ENCODE measurements at regions not wholly inside any gene's neighbourhood (a gene's known extent, or its start where the extent isn't known, plus 50 kb on each side); places are given as distances from the start of the nearest gene placed in this dataset.

DNA sequence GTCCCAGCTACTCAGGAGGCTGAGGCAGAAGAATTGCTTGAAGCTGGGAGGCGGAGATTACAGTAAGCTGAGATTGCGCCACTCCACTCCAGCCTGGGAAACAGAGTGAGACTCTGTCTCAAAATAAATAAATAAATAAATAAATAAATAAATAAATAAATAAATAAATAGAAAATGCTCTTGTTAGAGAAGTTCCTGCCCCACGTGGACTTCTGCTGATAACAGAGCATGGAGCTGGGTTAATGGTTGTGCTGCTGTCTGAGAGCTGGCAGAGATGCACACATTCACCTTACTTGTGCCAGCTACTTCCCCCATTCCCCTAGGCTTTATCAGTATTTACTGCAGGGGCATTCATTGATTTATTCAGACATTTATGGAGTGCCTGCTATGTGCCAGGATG lies 155.2 kb upstream of the KCNG1 start:
- DNase-seq (ENCODE audit: low read depth) = no peak
- H3K4me3 ChIP-seq (ENCODE audit: low read depth, low read length) = no peak overlapping the region
- TF ChIP-seq, protein P1, sequence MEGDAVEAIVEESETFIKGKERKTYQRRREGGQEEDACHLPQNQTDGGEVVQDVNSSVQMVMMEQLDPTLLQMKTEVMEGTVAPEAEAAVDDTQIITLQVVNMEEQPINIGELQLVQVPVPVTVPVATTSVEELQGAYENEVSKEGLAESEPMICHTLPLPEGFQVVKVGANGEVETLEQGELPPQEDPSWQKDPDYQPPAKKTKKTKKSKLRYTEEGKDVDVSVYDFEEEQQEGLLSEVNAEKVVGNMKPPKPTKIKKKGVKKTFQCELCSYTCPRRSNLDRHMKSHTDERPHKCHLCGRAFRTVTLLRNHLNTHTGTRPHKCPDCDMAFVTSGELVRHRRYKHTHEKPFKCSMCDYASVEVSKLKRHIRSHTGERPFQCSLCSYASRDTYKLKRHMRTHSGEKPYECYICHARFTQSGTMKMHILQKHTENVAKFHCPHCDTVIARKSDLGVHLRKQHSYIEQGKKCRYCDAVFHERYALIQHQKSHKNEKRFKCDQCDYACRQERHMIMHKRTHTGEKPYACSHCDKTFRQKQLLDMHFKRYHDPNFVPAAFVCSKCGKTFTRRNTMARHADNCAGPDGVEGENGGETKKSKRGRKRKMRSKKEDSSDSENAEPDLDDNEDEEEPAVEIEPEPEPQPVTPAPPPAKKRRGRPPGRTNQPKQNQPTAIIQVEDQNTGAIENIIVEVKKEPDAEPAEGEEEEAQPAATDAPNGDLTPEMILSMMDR (conservative IDR thresholded peaks at IDR 0.05; ENCODE audit: low read depth, low read length) = no peak

DNA sequence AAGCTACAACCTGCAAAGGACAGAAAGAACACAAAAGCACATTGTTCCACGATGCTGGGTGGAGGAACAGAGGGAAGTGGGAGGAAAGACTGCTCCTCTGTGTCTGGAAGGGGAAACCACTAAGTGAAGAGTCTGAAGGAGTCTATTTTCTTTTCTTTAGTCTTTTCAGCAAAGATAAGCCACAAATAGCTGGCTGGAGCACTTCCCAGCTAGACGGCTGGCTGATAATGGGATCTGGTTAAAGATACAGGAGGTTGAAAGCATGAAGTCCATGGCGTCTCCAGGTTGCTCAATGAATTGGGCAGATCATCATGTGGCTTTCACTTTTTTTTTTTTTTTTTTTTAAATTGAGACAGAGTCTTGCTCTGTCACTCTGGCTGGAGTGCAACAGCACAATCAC lies 154.0 kb upstream of the KCNG1 start:
- no peak overlapping the region for H3K4me3 ChIP-seq (ENCODE audit: low read depth, low read length)
- TF ChIP-seq, protein P1 (conservative IDR thresholded peaks at IDR 0.05; ENCODE audit: low read depth, low read length) = no peak
- DNase-seq (ENCODE audit: low read depth) = no peak

DNA sequence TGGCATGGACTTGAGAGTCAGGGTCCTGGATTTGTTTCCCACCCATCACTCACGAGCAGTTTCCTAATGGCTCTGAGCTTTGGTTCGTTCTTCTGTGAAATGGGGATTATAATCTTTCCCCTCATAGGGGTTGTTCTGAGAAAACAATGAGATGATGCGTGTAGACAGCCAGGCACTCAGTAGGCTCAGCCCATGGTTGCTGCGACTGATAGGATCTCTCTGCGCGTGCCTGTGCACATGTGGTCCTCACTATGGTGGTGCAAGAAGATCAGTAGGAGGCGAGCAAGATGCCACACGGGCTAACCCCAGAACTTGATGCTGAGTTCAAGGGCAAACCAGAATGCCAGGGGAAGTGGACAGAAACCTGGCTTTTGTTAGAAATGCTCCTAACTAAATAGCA lies 153.5 kb upstream of the KCNG1 start:
- DNase-seq (ENCODE audit: low read depth) = no peak
- no peak overlapping the region for H3K4me3 ChIP-seq (ENCODE audit: low read depth, low read length)
- TF ChIP-seq, protein P1 (conservative IDR thresholded peaks at IDR 0.05; ENCODE audit: low read depth, low read length) = no peak

DNA sequence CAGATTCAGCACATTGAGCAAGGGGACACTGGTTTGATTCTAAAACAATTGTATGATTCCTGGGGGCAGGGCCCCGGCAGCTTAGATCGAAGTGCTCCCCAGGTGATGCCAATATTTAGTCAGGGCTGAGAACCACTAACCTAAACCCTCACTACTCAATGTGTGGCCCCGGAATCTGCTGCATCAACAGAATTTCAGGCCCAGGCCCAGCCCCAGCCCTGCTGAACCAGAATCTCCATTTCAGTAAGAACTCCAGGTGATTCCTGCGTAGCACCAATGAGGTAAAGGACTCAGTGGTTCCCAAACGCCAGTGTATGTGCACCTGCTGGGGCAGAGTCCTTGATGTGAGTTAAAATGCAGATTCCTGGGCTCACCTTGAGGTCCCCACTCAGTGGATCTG lies 152.8 kb upstream of the KCNG1 start:
- TF ChIP-seq, protein P1 (conservative IDR thresholded peaks at IDR 0.05; ENCODE audit: low read depth, low read length) = no peak
- no peak overlapping the region for H3K4me3 ChIP-seq (ENCODE audit: low read depth, low read length)
- no peak for DNase-seq (ENCODE audit: low read depth)

DNA sequence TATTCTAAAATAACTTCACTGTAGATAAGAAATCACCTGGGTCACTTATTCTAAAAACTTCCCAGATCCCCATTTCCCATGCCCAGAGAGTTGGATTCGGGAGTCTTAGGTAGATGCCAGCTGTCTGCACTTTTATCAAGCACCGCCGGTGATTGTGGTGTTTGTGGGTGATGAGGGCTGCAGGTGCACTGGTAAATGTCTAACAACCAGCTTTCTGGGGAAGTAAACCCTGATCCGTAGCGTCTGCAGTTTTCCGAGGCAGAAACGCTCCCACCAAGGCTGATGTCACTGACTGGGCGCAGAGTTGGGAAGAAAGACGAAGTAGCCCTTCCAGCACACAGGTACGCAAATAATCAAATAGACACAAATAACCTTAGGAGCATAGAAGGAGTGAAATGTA lies 152.2 kb upstream of the KCNG1 start:
- DNase-seq (ENCODE audit: low read depth) = no peak
- H3K4me3 ChIP-seq (ENCODE audit: low read depth, low read length) = no peak overlapping the region
- TF ChIP-seq, protein P1 (conservative IDR thresholded peaks at IDR 0.05; ENCODE audit: low read depth, low read length) = no peak

DNA sequence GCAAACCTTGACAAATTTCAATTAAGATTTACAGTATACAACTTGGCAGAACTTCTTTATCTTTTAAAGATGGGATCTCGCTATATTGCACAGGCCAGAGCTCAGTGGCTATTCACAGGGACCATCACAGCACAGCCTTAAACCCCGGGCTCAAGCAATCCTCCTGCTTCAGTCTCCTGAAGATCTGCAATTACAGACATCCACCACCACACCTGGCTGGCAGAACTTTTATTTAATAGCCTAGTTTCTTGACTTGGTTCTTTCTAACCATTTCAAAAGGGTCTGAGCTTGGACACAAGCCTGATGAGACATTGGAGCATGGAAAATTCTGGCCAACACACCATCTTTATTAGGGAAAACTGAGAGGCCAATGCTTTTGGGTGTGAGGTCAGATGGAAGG lies 151.6 kb upstream of the KCNG1 start:
- DNase-seq (ENCODE audit: low read depth) = no peak
- no peak overlapping the region for H3K4me3 ChIP-seq (ENCODE audit: low read depth, low read length)
- TF ChIP-seq, protein P1 (conservative IDR thresholded peaks at IDR 0.05; ENCODE audit: low read depth, low read length) = no peak

DNA sequence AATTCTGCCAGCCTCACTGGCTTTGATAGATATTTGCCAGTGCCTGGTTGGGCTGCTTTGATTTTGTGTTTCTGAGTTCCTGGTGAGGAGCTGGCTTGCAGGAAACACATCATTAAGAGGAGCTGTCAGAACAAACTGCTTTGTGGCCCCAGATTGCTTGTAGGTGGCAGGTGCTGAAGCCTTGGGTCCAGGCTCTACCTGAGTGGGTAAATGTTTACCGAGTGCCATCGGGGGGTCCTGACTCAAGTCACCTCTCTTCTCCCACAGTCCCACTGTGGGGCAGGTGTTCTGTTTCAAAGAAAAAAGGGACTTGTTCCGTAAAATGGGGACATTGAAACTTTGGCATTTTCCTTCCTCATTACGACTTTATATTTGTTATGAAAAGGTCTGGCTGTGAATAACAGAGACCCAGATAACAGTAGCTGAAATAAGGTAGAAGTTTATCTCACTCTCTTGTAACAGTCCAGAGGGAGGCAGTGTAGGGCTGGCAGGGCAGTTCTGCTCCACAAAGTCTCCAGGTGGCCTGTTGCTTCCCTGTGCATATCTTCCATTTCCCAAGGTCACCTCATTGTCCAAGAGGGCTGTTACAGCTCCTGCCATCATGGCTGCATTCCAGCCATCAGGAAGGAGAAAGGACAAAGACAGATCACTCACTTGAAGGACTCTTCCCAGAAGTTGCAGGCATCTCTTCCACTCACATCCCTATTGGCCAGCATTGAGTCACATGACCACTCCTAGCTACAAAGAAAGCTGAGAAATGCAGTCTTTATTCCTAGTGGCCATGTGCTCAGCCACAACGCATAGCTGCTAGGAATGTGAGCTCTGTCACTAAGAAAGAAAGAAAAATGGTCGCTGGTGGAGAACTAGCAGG lies 149.9 kb upstream of the KCNG1 start:
- TF ChIP-seq, protein P1 (conservative IDR thresholded peaks at IDR 0.05; ENCODE audit: low read depth, low read length) = no peak
- DNase-seq (ENCODE audit: low read depth) = no peak
- no peak overlapping the region for H3K4me3 ChIP-seq (ENCODE audit: low read depth, low read length)

Measured in epithelial cell of proximal tubule (primary cell).